ENCODE measurements at regions not wholly inside any gene's neighbourhood (a gene's known extent, or its start where the extent isn't known, plus 50 kb on each side); places are given as distances from the start of the nearest gene placed in this dataset.

DNA sequence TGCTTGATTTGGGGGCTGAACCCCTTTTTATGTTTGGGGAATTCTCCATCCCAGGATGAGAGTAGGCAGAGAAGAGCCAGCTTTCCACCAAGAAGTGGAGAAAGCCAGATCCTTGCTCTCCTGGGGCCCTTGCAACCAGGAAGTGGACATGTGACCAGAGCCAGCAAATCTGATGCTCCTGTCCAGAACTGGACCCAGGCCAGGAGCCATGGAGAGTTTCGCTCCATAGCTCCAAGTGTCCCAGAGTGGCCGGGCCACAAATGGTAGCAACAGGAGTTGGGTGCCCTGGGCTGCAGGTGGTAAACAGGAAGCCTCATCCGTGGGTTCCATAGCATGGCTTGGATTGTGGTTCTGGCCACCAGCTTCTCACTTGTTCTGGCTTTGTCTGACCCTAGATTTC lies 93.9 kb upstream of the CD82 start:
- TF ChIP-seq, protein P1, sequence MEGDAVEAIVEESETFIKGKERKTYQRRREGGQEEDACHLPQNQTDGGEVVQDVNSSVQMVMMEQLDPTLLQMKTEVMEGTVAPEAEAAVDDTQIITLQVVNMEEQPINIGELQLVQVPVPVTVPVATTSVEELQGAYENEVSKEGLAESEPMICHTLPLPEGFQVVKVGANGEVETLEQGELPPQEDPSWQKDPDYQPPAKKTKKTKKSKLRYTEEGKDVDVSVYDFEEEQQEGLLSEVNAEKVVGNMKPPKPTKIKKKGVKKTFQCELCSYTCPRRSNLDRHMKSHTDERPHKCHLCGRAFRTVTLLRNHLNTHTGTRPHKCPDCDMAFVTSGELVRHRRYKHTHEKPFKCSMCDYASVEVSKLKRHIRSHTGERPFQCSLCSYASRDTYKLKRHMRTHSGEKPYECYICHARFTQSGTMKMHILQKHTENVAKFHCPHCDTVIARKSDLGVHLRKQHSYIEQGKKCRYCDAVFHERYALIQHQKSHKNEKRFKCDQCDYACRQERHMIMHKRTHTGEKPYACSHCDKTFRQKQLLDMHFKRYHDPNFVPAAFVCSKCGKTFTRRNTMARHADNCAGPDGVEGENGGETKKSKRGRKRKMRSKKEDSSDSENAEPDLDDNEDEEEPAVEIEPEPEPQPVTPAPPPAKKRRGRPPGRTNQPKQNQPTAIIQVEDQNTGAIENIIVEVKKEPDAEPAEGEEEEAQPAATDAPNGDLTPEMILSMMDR (IDR thresholded peaks at IDR 0.05), result no peak
- TF ChIP-seq JUN (CRISPR knock-in tag; IDR thresholded peaks at IDR 0.05), result no peak
- TF ChIP-seq ZNF423 (CRISPR knock-in tag; IDR thresholded peaks at IDR 0.05), result no peak
- TF ChIP-seq, protein P2, sequence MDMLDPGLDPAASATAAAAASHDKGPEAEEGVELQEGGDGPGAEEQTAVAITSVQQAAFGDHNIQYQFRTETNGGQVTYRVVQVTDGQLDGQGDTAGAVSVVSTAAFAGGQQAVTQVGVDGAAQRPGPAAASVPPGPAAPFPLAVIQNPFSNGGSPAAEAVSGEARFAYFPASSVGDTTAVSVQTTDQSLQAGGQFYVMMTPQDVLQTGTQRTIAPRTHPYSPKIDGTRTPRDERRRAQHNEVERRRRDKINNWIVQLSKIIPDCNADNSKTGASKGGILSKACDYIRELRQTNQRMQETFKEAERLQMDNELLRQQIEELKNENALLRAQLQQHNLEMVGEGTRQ (CRISPR knock-in tag; IDR thresholded peaks at IDR 0.05), result no peak
- TF ChIP-seq, protein P3, sequence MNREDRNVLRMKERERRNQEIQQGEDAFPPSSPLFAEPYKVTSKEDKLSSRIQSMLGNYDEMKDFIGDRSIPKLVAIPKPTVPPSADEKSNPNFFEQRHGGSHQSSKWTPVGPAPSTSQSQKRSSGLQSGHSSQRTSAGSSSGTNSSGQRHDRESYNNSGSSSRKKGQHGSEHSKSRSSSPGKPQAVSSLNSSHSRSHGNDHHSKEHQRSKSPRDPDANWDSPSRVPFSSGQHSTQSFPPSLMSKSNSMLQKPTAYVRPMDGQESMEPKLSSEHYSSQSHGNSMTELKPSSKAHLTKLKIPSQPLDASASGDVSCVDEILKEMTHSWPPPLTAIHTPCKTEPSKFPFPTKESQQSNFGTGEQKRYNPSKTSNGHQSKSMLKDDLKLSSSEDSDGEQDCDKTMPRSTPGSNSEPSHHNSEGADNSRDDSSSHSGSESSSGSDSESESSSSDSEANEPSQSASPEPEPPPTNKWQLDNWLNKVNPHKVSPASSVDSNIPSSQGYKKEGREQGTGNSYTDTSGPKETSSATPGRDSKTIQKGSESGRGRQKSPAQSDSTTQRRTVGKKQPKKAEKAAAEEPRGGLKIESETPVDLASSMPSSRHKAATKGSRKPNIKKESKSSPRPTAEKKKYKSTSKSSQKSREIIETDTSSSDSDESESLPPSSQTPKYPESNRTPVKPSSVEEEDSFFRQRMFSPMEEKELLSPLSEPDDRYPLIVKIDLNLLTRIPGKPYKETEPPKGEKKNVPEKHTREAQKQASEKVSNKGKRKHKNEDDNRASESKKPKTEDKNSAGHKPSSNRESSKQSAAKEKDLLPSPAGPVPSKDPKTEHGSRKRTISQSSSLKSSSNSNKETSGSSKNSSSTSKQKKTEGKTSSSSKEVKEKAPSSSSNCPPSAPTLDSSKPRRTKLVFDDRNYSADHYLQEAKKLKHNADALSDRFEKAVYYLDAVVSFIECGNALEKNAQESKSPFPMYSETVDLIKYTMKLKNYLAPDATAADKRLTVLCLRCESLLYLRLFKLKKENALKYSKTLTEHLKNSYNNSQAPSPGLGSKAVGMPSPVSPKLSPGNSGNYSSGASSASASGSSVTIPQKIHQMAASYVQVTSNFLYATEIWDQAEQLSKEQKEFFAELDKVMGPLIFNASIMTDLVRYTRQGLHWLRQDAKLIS (CRISPR knock-in tag; IDR thresholded peaks at IDR 0.05; ENCODE audit: borderline replicate concordance), result no peak
- TF ChIP-seq ZNF396 (CRISPR knock-in tag; IDR thresholded peaks at IDR 0.05; ENCODE audit: borderline replicate concordance), result no peak
- TF ChIP-seq CREM (CRISPR knock-in tag; IDR thresholded peaks at IDR 0.05), result no peak
- TF ChIP-seq, protein P4, sequence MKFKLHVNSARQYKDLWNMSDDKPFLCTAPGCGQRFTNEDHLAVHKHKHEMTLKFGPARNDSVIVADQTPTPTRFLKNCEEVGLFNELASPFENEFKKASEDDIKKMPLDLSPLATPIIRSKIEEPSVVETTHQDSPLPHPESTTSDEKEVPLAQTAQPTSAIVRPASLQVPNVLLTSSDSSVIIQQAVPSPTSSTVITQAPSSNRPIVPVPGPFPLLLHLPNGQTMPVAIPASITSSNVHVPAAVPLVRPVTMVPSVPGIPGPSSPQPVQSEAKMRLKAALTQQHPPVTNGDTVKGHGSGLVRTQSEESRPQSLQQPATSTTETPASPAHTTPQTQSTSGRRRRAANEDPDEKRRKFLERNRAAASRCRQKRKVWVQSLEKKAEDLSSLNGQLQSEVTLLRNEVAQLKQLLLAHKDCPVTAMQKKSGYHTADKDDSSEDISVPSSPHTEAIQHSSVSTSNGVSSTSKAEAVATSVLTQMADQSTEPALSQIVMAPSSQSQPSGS (CRISPR knock-in tag; IDR thresholded peaks at IDR 0.05; ENCODE audit: borderline replicate concordance, low read depth), result no peak
- TF ChIP-seq, protein P5, sequence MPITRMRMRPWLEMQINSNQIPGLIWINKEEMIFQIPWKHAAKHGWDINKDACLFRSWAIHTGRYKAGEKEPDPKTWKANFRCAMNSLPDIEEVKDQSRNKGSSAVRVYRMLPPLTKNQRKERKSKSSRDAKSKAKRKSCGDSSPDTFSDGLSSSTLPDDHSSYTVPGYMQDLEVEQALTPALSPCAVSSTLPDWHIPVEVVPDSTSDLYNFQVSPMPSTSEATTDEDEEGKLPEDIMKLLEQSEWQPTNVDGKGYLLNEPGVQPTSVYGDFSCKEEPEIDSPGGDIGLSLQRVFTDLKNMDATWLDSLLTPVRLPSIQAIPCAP (CRISPR knock-in tag; IDR thresholded peaks at IDR 0.05), result no peak
- TF ChIP-seq, protein P6, sequence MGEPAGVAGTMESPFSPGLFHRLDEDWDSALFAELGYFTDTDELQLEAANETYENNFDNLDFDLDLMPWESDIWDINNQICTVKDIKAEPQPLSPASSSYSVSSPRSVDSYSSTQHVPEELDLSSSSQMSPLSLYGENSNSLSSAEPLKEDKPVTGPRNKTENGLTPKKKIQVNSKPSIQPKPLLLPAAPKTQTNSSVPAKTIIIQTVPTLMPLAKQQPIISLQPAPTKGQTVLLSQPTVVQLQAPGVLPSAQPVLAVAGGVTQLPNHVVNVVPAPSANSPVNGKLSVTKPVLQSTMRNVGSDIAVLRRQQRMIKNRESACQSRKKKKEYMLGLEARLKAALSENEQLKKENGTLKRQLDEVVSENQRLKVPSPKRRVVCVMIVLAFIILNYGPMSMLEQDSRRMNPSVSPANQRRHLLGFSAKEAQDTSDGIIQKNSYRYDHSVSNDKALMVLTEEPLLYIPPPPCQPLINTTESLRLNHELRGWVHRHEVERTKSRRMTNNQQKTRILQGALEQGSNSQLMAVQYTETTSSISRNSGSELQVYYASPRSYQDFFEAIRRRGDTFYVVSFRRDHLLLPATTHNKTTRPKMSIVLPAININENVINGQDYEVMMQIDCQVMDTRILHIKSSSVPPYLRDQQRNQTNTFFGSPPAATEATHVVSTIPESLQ (CRISPR knock-in tag; IDR thresholded peaks at IDR 0.05), result no peak
- no peak for TF ChIP-seq CBFB (CRISPR knock-in tag; IDR thresholded peaks at IDR 0.05; ENCODE audit: low read depth)
- no peak for TF ChIP-seq PRRX2 (CRISPR knock-in tag; IDR thresholded peaks at IDR 0.05)
